Choroid plexus epithelial cell (primary cell): ENCODE measurements at regions not wholly inside any gene's neighbourhood (a gene's known extent, or its start where the extent isn't known, plus 50 kb on each side); places are given as distances from the start of the nearest gene placed in this dataset.

ENCODE experiments used
- DNase-seq: peaks from one replicate; pipeline ENCODE4 v3.0.0-alpha.2; 2010; ENCODE audit warnings: low read depth
- H3K4me3 ChIP-seq: 2 replicates; pipeline ENCODE4 v1.5.1; 2011; ENCODE audit warnings: low read depth, mild to moderate bottlenecking, control low read depth, low read length, moderate library complexity
- CTCF ChIP-seq: conservative IDR thresholded peaks from 2 replicates; pipeline ENCODE4 v1.5.1; 2011; ENCODE audit warnings: low read depth, mild to moderate bottlenecking, control low read depth, inconsistent platforms, low read length, moderate library complexity

DNA sequence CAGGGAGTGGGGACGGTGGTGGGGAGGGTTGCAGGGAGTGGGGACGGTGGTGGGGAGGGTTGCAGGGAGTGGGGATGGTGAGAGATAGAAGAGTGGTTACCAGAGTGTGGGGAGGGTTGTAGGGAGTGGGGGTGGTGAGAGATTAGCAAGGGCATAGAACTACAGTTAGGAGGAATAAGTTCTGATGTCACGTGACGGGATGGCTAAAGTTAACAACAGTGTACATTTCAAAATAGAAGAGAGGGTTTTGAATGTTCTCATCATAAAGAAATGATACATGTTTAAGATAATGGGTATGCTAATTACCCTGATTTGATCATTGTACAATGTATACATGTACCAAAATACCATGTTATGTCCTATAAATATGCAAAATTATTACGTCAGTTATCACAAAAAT is 57.6 kb upstream of the FRMD1 start:
- H3K4me3 ChIP-seq = no peak overlapping the region
- DNase-seq = no peak
- no peak for TF ChIP-seq CTCF

- TF ChIP-seq CTCF = no peak
- no peak for DNase-seq
- H3K4me3 ChIP-seq = no peak overlapping the region
Observed at GRCh38 chr6:168136001-168136400, 57.0 kb upstream of the FRMD1 start.

- no peak overlapping the region for H3K4me3 ChIP-seq
- no peak for TF ChIP-seq CTCF
- no peak for DNase-seq
Observed at GRCh38 chr6:168134560-168135201, 55.7 kb upstream of the FRMD1 start.

DNA sequence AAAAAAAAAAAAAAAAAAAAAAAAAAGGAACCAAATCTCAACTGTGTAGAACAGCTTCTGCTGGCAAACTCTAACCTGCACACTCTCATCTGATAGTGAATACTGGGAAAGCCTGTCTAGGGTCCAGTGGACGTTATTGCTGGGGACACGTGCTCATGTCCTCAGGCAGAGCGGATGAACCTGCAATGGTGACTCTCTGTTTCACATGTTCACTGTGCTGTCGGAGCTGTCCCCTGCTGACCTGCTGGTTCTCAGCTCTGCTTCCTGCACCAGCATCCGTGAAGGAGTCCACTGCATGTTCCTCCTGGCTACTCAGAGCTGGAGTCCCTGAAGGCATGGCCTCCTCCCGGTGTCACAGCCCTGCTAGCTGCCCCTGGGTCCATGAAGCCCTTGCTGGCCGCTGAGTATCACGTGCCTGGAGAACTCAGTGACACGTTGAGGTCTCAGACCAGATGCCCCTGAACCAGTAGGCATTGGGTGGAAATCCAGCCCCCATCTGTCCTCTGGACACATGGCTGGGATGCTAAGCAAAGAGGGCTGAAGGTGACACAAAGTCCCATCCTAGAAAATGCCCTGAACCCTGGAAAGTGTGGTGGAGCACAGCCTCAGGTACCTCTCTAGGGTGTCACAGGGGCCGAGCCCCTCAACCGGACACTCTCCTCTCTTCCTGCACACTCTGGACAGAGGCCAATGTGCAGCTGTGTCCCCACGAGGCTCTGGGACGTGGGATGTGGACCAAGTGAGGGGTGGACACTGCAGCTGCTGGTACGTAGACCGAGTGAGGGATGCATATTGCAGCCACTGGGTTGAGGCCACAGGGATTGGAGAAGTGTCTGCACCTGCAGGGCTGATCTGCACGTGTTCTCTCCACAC is 54.9 kb upstream of the FRMD1 start:
- no peak for TF ChIP-seq CTCF
- H3K4me3 ChIP-seq = peak overlapping the region; percentile 36
- DNase-seq = no peak

GRCh38 chr6:168133168-168133561 is 54.2 kb upstream of the FRMD1 start:
- TF ChIP-seq CTCF = no peak
- peak; percentile 72 for DNase-seq
- H3K4me3 ChIP-seq = peak overlapping the region; percentile 36

GRCh38 chr6:168132531-168133167 is 53.6 kb upstream of the FRMD1 start:
- peak; percentile 56 for TF ChIP-seq CTCF
- peak; percentile 80 for DNase-seq
- peak overlapping the region; percentile 26 for H3K4me3 ChIP-seq
